NCI-H2081 treated with DMSO at 0.1 percent for 48 hours (cell line): ENCODE measurements at regions not wholly inside any gene's neighbourhood (a gene's known extent, or its start where the extent isn't known, plus 50 kb on each side); places are given as distances from the start of the nearest gene placed in this dataset.
A peak's percentile ranks its signal among the peaks of the same experiment; 100 is the strongest.

Experiments
- DNase-seq: peaks from one replicate; lab custom pipeline; 2025; lab: John Stamatoyannopoulos, UW

- DNase-seq: no peak
These were observed 287.2 kb downstream of the YTHDC2 start for GRCh38 chr5:113800686-113801085.

GRCh38 chr5:113804264-113804663 is 290.8 kb downstream of the YTHDC2 start:
- DNase-seq: no peak

GRCh38 chr5:113804943-113805342 is 291.4 kb downstream of the YTHDC2 start:
- no peak for DNase-seq

GRCh38 chr5:113806250-113806649 is 292.8 kb downstream of the YTHDC2 start:
- DNase-seq: no peak

GRCh38 chr5:113806904-113807303 is 293.4 kb downstream of the YTHDC2 start:
- DNase-seq: no peak

GRCh38 chr5:113807427-113807991 is 294.0 kb downstream of the YTHDC2 start:
- DNase-seq: no peak

GRCh38 chr5:113808956-113809355 is 295.5 kb downstream of the YTHDC2 start:
- DNase-seq: no peak

- DNase-seq: no peak
These were observed 296.1 kb downstream of the YTHDC2 start for GRCh38 chr5:113809626-113810025.

- DNase-seq: no peak
These were observed 300.0 kb downstream of the YTHDC2 start for GRCh38 chr5:113813466-113813865.

- DNase-seq: no peak
These were observed 304.2 kb downstream of the YTHDC2 start for GRCh38 chr5:113817683-113818082.

GRCh38 chr5:113823696-113824095 is 310.2 kb downstream of the YTHDC2 start:
- DNase-seq: no peak

GRCh38 chr5:113824307-113824706 is 310.8 kb downstream of the YTHDC2 start:
- DNase-seq: no peak

- no peak for DNase-seq
These were observed 311.7 kb downstream of the YTHDC2 start for GRCh38 chr5:113825176-113825575.

- DNase-seq: no peak
These were observed 333.4 kb downstream of the YTHDC2 start for GRCh38 chr5:113846941-113847340.

GRCh38 chr5:113864437-113864836 is 350.9 kb downstream of the YTHDC2 start:
- DNase-seq: no peak

GRCh38 chr5:113866763-113867162 is 353.3 kb downstream of the YTHDC2 start:
- DNase-seq: no peak

- no peak for DNase-seq
These were observed 356.1 kb downstream of the YTHDC2 start for GRCh38 chr5:113869611-113870010.

- DNase-seq: no peak
These were observed 358.5 kb downstream of the YTHDC2 start for GRCh38 chr5:113871972-113872371.

GRCh38 chr5:113875096-113875495 is 361.6 kb downstream of the YTHDC2 start:
- DNase-seq: peak; percentile 16

GRCh38 chr5:113891491-113891890 is 378.0 kb downstream of the YTHDC2 start:
- no peak for DNase-seq

GRCh38 chr5:113896789-113897188 is 383.3 kb downstream of the YTHDC2 start:
- no peak for DNase-seq

GRCh38 chr5:113897748-113898147 is 384.3 kb downstream of the YTHDC2 start:
- no peak for DNase-seq

GRCh38 chr5:113900141-113900540 is 386.6 kb downstream of the YTHDC2 start:
- DNase-seq: no peak

GRCh38 chr5:113900816-113901215 is 387.3 kb downstream of the YTHDC2 start:
- DNase-seq: no peak

- no peak for DNase-seq
These were observed 388.2 kb downstream of the YTHDC2 start for GRCh38 chr5:113901718-113902117.
